ENCODE measurements at regions not wholly inside any gene's neighbourhood (a gene's known extent, or its start where the extent isn't known, plus 50 kb on each side); places are given as distances from the start of the nearest gene placed in this dataset.
"Not testable (repeated sequence)": the region's sequence is repeated elsewhere in the genome, so short reads cannot be mapped to it uniquely, and the experiment has no call there.

DNA sequence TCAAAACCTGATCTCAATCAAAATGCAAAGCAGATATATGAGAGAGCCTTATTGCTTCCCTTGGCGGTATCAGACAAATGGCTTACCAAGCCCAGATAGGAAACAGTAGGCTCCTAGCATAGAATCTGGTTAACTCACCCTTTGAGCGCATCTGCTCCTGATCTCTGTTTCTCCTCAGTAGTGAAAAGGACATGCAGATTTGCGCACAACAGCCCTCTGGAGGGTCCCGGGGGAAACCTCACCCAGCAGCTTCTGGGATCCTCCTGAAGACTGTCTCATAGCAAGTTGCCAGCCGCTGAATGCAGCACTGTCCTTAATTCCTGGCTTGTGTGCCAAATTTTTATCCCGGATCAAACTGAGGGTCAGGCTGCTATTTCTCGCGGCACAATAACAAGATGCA is 192.2 kb downstream of the FASLG start:
- no peak for DNase-seq (ENCODE audit: low read depth, low spot score)
- Histone ChIP-seq H3K4me1 (ENCODE audit: control insufficient read depth, insufficient read depth, low read length) (no peaks in the 10 kb centered on the region), H3K4me3 (ENCODE audit: low read length) (no peak overlapping the region), H3K9me3 (ENCODE audit: control insufficient read depth, insufficient read depth, low read length) (no peaks in the 10 kb centered on the region), H3K36me3 (ENCODE audit: control insufficient read depth, insufficient read depth, low read length) (no peaks in the 10 kb centered on the region), H3K27me3 (ENCODE audit: control insufficient read depth, insufficient read depth, low read length) (no peaks in the 10 kb centered on the region), H3K27ac (ENCODE audit: low read length) (no peak overlapping the region)
- WGBS (ENCODE audit: insufficient coverage, insufficient read length) = no CpG with 5 or more reads among the region's 8 CpGs

GRCh38 chr1:172851856-172852255 is 193.0 kb downstream of the FASLG start:
- DNase-seq (ENCODE audit: low read depth, low spot score) = no peak
- Histone ChIP-seq H3K9me3 (ENCODE audit: control insufficient read depth, insufficient read depth, low read length) (no peaks in the 10 kb centered on the region), H3K36me3 (ENCODE audit: control insufficient read depth, insufficient read depth, low read length) (no peaks in the 10 kb centered on the region), H3K27me3 (ENCODE audit: control insufficient read depth, insufficient read depth, low read length) (no peaks in the 10 kb centered on the region), H3K4me1 (ENCODE audit: control insufficient read depth, insufficient read depth, low read length) (no peaks in the 10 kb centered on the region), H3K4me3 (ENCODE audit: low read length) (no peak overlapping the region), H3K27ac (ENCODE audit: low read length) (no peak overlapping the region)
- WGBS (ENCODE audit: insufficient coverage, insufficient read length) = no CpG with 5 or more reads among the region's 2 CpGs

- WGBS (ENCODE audit: insufficient coverage, insufficient read length) = no CpG with 5 or more reads among the region's 9 CpGs
- H3K9me3 ChIP-seq (ENCODE audit: control insufficient read depth, insufficient read depth, low read length) = not testable (repeated sequence)
Observed at GRCh38 chr1:172855983-172856382, 194.8 kb downstream of the TNFSF18 start.

DNA sequence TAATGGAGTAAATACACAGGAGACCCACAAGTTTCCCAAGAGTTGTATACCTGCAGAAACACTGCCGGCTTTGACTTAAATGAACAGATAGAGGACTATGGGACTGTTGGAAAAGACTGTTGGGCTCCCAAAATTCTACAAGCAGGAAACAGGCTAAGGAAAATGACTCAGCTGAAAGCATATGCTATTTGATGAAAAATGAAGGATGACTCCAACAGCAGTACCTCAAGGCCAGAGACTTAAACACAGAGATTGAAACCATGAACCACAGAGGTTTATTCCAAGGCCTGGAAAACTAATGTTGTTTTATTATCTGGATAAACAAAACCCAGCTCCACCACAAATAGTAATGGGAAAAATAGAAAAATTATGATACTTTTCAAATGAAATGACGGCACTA is 187.7 kb downstream of the TNFSF18 start:
- Histone ChIP-seq H3K36me3 (ENCODE audit: control insufficient read depth, insufficient read depth, low read length) (no peaks in the 10 kb centered on the region), H3K27ac (ENCODE audit: low read length) (no peak overlapping the region), H3K9me3 (ENCODE audit: control insufficient read depth, insufficient read depth, low read length) (no peaks in the 10 kb centered on the region), H3K27me3 (ENCODE audit: control insufficient read depth, insufficient read depth, low read length) (no peaks in the 10 kb centered on the region), H3K4me3 (ENCODE audit: low read length) (no peak overlapping the region), H3K4me1 (ENCODE audit: control insufficient read depth, insufficient read depth, low read length) (no peaks in the 10 kb centered on the region)
- no peak for DNase-seq (ENCODE audit: low read depth, low spot score)
- WGBS (ENCODE audit: insufficient coverage, insufficient read length) = no CpG with 5 or more reads among the region's 2 CpGs

More at GRCh38 chr1:172855983-172856382, 194.8 kb downstream of the TNFSF18 start:
- not testable (repeated sequence) for H3K36me3 ChIP-seq (ENCODE audit: control insufficient read depth, insufficient read depth, low read length); H3K27ac ChIP-seq (ENCODE audit: low read length); H3K4me3 ChIP-seq (ENCODE audit: low read length); H3K27me3 ChIP-seq (ENCODE audit: control insufficient read depth, insufficient read depth, low read length); H3K4me1 ChIP-seq (ENCODE audit: control insufficient read depth, insufficient read depth, low read length); DNase-seq (ENCODE audit: low read depth, low spot score)

DNA sequence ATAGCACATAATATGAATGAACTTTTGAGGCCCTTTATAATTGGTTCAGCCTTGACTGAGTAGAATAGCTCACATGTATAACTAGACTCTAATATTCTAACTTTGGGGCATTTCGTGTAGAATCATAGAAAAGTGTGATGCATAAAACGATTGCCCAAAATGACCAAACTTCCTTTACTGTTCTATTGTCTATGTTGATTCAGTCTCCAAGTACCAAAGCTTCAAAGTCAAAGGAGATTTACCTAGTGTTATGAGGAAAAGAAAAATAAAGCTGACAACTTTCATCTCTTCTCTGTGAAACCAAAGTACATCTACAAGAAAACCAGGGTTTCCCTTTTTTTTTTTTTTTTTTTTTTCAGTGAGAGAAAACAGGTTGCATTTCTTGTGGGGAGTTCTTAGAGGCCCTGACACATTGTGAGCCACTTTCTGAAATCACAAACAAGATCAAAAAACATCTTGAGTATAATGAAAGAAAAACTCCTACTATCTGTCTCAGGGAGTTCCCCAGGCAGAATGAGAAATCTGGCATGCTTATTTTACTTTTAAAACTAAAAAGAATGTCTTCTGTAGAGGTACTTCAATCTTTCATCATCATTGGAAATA is 183.4 kb downstream of the TNFSF18 start:
- no peak for DNase-seq (ENCODE audit: low read depth, low spot score)
- H3K4me3 ChIP-seq (ENCODE audit: low read length) = no peak overlapping the region
- no peaks in the 10 kb centered on the region for H3K27me3 ChIP-seq (ENCODE audit: control insufficient read depth, insufficient read depth, low read length)
- no CpG with 5 or more reads among the region's 2 CpGs for WGBS (ENCODE audit: insufficient coverage, insufficient read length)
- no peaks in the 10 kb centered on the region for H3K9me3 ChIP-seq (ENCODE audit: control insufficient read depth, insufficient read depth, low read length)
- H3K27ac ChIP-seq (ENCODE audit: low read length) = no peak overlapping the region
- H3K4me1 ChIP-seq (ENCODE audit: control insufficient read depth, insufficient read depth, low read length) = no peaks in the 10 kb centered on the region
- no peaks in the 10 kb centered on the region for H3K36me3 ChIP-seq (ENCODE audit: control insufficient read depth, insufficient read depth, low read length)

GRCh38 chr1:172870901-172871606 is 179.7 kb downstream of the TNFSF18 start:
- H3K36me3 ChIP-seq (ENCODE audit: control insufficient read depth, insufficient read depth, low read length) = no peaks in the 10 kb centered on the region
- H3K27me3 ChIP-seq (ENCODE audit: control insufficient read depth, insufficient read depth, low read length) = no peaks in the 10 kb centered on the region
- no peak for DNase-seq (ENCODE audit: low read depth, low spot score)
- H3K27ac ChIP-seq (ENCODE audit: low read length) = no peak overlapping the region
- no peaks in the 10 kb centered on the region for H3K9me3 ChIP-seq (ENCODE audit: control insufficient read depth, insufficient read depth, low read length)
- H3K4me1 ChIP-seq (ENCODE audit: control insufficient read depth, insufficient read depth, low read length) = no peaks in the 10 kb centered on the region
- H3K4me3 ChIP-seq (ENCODE audit: low read length) = no peak overlapping the region

- Histone ChIP-seq H3K36me3 (ENCODE audit: control insufficient read depth, insufficient read depth, low read length) (no peaks in the 10 kb centered on the region), H3K27me3 (ENCODE audit: control insufficient read depth, insufficient read depth, low read length) (no peaks in the 10 kb centered on the region), H3K4me3 (ENCODE audit: low read length) (no peak overlapping the region), H3K4me1 (ENCODE audit: control insufficient read depth, insufficient read depth, low read length) (no peaks in the 10 kb centered on the region), H3K9me3 (ENCODE audit: control insufficient read depth, insufficient read depth, low read length) (no peaks in the 10 kb centered on the region), H3K27ac (ENCODE audit: low read length) (no peak overlapping the region)
- WGBS (ENCODE audit: insufficient coverage, insufficient read length) = no CpG with 5 or more reads among the region's 1 CpG
- no peak for DNase-seq (ENCODE audit: low read depth, low spot score)
Observed at GRCh38 chr1:172874950-172875349, 175.8 kb downstream of the TNFSF18 start.

GRCh38 chr1:172875892-172876291 is 174.8 kb downstream of the TNFSF18 start:
- no peaks in the 10 kb centered on the region for H3K27me3 ChIP-seq (ENCODE audit: control insufficient read depth, insufficient read depth, low read length)
- H3K9me3 ChIP-seq (ENCODE audit: control insufficient read depth, insufficient read depth, low read length) = no peaks in the 10 kb centered on the region
- no peak overlapping the region for H3K4me3 ChIP-seq (ENCODE audit: low read length)
- no peak overlapping the region for H3K27ac ChIP-seq (ENCODE audit: low read length)
- no peaks in the 10 kb centered on the region for H3K4me1 ChIP-seq (ENCODE audit: control insufficient read depth, insufficient read depth, low read length)
- no peaks in the 10 kb centered on the region for H3K36me3 ChIP-seq (ENCODE audit: control insufficient read depth, insufficient read depth, low read length)
- no peak for DNase-seq (ENCODE audit: low read depth, low spot score)

DNA sequence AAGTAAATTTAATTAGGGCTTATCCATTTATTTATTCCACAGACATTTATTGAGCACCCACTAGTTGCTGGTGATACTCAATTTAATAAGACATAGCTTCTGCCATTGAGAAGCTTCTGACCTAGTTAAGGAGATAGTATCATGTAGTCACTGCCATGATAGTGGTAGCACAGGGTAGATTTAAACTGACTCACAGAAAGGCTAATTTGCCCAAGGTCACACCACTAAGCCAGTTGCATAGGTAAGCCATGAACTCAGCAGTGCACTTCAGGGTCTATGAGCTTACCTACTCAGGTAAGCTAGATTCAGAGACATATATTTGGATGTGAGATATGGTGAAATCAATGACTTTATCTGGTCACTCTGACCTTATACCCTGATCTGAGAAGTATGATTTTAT is 168.4 kb downstream of the TNFSF18 start:
- no peak for DNase-seq (ENCODE audit: low read depth, low spot score)
- Histone ChIP-seq H3K36me3 (ENCODE audit: control insufficient read depth, insufficient read depth, low read length) (no peaks in the 10 kb centered on the region), H3K27ac (ENCODE audit: low read length) (no peak overlapping the region), H3K4me3 (ENCODE audit: low read length) (no peak overlapping the region), H3K27me3 (ENCODE audit: control insufficient read depth, insufficient read depth, low read length) (no peaks in the 10 kb centered on the region), H3K4me1 (ENCODE audit: control insufficient read depth, insufficient read depth, low read length) (no peaks in the 10 kb centered on the region), H3K9me3 (ENCODE audit: control insufficient read depth, insufficient read depth, low read length) (no peaks in the 10 kb centered on the region)

DNA sequence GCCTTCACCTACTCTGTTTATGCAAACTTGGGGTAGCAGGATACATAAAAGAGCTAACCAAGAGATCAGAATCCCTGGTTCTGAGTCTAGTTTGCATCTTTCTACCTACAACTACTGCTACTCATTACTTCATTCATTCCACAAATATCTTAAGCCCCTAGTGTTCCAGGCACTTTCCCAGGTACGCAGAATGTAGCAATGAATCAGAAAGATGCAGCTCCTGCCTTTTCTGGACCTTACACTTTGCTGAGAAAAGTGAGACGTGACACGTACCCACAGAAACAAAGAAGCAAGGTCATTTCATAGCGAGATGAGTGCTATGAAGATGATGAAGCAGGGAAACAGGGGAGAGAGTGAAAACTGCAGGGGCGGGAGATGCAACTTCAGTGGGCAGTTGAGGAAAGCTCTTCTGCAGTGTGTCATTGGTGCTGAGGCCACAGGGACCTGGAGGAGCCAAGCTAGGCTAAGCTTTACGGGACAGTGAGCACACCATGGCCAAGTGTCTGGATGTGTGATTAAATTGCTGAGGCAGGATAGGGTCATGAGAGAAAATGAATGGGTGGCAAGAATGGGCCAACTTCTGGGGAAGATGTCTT is 167.9 kb downstream of the TNFSF18 start:
- no CpG with 5 or more reads among the region's 6 CpGs for WGBS (ENCODE audit: insufficient coverage, insufficient read length)

GRCh38 chr1:172883387-172883791 is 167.4 kb downstream of the TNFSF18 start:
- Histone ChIP-seq H3K4me3 (ENCODE audit: low read length) (no peak overlapping the region), H3K27ac (ENCODE audit: low read length) (no peak overlapping the region), H3K4me1 (ENCODE audit: control insufficient read depth, insufficient read depth, low read length) (no peaks in the 10 kb centered on the region), H3K36me3 (ENCODE audit: control insufficient read depth, insufficient read depth, low read length) (no peaks in the 10 kb centered on the region), H3K27me3 (ENCODE audit: control insufficient read depth, insufficient read depth, low read length) (no peaks in the 10 kb centered on the region), H3K9me3 (ENCODE audit: control insufficient read depth, insufficient read depth, low read length) (no peaks in the 10 kb centered on the region)
- no peak for DNase-seq (ENCODE audit: low read depth, low spot score)
- no CpG with 5 or more reads among the region's 3 CpGs for WGBS (ENCODE audit: insufficient coverage, insufficient read length)

More for the DNA sequence above, 167.9 kb downstream of the TNFSF18 start:
- Histone ChIP-seq H3K27me3 (ENCODE audit: control insufficient read depth, insufficient read depth, low read length) (no peaks in the 10 kb centered on the region), H3K36me3 (ENCODE audit: control insufficient read depth, insufficient read depth, low read length) (no peaks in the 10 kb centered on the region), H3K4me1 (ENCODE audit: control insufficient read depth, insufficient read depth, low read length) (no peaks in the 10 kb centered on the region), H3K9me3 (ENCODE audit: control insufficient read depth, insufficient read depth, low read length) (no peaks in the 10 kb centered on the region), H3K27ac (ENCODE audit: low read length) (no peak overlapping the region), H3K4me3 (ENCODE audit: low read length) (no peak overlapping the region)
- DNase-seq (ENCODE audit: low read depth, low spot score) = no peak
